Mucosa of descending colon (tissue), 3 donors: ENCODE measurements at regions not wholly inside any gene's neighbourhood (a gene's known extent, or its start where the extent isn't known, plus 50 kb on each side); places are given as distances from the start of the nearest gene placed in this dataset.

Experiments used
- ATAC-seq: fragments of 200-7000 bp; cut with Tn5 transposase; one replicate; pipeline ENCODE4 v1.9.1; 2020; ENCODE audit warnings: mild to moderate bottlenecking, moderate library complexity
- DNase-seq, 3 donors: peaks; one replicate each; pipeline ENCODE4 v3.0.0-alpha.2; 2020
- H3K36me3 ChIP-seq: fragments of 200-600 bp; one replicate; pipeline ENCODE4 v1.8.0; 2021; ENCODE audit warnings: low read depth, mild to moderate bottlenecking
- H3K4me1 ChIP-seq: fragments of 200-600 bp; one replicate; pipeline ENCODE4 v1.8.0; 2021; ENCODE audit warnings: low read depth, mild to moderate bottlenecking
- H3K4me3 ChIP-seq: fragments of 200-600 bp; one replicate; pipeline ENCODE4 v1.8.0; 2021; ENCODE audit warnings: mild to moderate bottlenecking
- H3K9me3 ChIP-seq: fragments of 200-600 bp; one replicate; pipeline ENCODE4 v1.8.0; 2021; ENCODE audit warnings: mild to moderate bottlenecking
- intact Hi-C, 2 donors: fragments of 100-400 bp; cut with DNase I in 1 of 2; cut with micrococcal nuclease in 1 of 2; formaldehyde crosslinking; loops; one replicate each; pipeline versions ENCODE4 v1.11.0 to v1.11.1; 2022; cut with DNase I, micrococcal nuclease
- TF ChIP-seq, protein P1 (sequence below): fragments of 200-600 bp; IDR thresholded peaks from one replicate; pipeline ENCODE4 v1.8.0; 2022; ENCODE audit warnings: antibody characterized with exemption, mild to moderate bottlenecking
- donor health status: DM: no; HTN: no; CAD: no; lungs with moderate emphysema.
- donor health status: DM: no; HTN: no; CAD: no.
- donor health status: DM: no; HTN: yes; CAD: no.

DNA sequence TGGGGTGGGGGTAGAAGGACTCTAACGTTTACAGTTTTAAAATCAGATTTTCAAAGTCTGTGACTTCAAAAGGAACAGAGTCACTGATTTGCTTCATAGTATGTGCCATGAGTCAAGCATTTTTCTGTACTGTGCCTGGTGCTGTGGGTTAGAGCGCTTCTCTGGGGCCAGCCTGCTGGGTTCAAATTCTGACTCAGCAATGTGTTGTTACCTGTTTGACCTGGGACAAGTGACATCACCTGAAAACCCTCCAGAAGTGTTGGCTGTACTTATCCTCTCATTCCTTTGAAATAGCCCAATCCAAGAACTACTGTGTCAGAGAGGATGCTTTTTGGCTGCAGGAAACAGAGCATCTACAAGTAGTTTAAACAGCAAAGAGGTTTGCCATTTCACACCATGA, 101.7 kb downstream of the LSM3 start:
- DNase-seq (no peak), ATAC-seq (no peak)
- Histone ChIP-seq H3K4me3 (no peak overlapping the region), H3K36me3 (no peaks in the 10 kb centered on the region), H3K9me3 (no peaks in the 10 kb centered on the region), H3K4me1 (no peaks in the 10 kb centered on the region)
- TF ChIP-seq, protein P1, sequence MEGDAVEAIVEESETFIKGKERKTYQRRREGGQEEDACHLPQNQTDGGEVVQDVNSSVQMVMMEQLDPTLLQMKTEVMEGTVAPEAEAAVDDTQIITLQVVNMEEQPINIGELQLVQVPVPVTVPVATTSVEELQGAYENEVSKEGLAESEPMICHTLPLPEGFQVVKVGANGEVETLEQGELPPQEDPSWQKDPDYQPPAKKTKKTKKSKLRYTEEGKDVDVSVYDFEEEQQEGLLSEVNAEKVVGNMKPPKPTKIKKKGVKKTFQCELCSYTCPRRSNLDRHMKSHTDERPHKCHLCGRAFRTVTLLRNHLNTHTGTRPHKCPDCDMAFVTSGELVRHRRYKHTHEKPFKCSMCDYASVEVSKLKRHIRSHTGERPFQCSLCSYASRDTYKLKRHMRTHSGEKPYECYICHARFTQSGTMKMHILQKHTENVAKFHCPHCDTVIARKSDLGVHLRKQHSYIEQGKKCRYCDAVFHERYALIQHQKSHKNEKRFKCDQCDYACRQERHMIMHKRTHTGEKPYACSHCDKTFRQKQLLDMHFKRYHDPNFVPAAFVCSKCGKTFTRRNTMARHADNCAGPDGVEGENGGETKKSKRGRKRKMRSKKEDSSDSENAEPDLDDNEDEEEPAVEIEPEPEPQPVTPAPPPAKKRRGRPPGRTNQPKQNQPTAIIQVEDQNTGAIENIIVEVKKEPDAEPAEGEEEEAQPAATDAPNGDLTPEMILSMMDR = no peak
- intact Hi-C loops = no loop called here

DNA sequence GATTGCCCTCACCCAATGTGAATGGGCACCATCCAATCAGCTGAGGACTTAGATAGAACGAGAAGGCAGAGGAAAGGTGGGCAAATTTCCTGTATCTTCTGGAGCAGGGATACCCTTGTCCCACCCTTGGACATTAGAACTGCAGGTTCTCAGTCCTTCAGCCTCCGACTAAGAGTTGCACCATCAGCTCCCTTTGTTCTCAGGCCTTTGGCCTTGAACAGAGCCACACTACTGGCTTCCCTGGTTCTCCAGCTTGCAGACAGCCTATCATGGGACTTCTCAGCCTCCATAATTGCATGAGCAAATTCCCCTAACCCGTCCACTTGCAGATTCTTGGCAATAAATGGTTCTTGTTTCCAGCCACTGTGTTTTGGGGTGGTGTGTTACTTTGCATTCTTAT, 102.4 kb downstream of the LSM3 start:
- H3K36me3 ChIP-seq = no peaks in the 10 kb centered on the region
- no peaks in the 10 kb centered on the region for H3K4me1 ChIP-seq
- H3K4me3 ChIP-seq = no peak overlapping the region
- DNase-seq (no peak), ATAC-seq (no peak)
- intact Hi-C loops = no loop called here
- TF ChIP-seq, protein P1 = no peak
- H3K9me3 ChIP-seq = no peaks in the 10 kb centered on the region

DNA sequence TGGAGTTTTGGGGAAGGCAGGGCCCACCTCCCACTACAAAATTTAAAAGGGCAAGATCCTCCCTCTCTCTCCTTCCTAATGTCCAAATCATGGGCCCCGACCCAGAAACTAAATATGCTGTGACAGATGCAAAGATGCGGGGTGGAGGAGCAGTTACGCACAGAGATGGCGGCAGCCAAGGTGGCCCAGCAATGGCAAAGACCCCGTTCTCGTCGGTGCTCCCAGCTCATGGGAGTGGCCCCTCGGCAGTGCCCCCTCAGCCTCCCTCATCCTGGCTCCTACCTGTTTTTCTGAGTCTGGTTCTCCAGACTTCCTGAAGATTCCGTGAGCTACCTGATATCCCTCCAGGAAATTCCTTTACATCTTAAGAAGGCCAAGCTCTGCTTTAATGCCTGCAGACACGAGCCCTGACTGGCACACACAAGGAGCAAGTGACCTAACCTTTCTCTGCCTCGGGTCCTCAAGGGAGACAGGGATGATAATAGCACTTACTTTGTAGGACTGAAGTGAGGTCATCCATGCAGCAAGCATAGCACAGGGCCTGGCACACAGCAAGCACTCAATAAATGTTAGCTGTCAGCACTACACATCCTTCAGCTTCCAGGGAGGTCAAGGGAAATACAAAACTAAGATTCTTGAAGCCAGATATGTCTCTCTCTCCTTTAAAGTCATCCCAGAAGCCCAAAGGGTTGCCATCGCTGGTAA, 103.5 kb downstream of the LSM3 start:
- Histone ChIP-seq H3K36me3 (no peaks in the 10 kb centered on the region), H3K4me1 (no peaks in the 10 kb centered on the region), H3K4me3 (no peak overlapping the region), H3K9me3 (no peaks in the 10 kb centered on the region)
- DNase-seq (no peak), ATAC-seq (no peak)
- intact Hi-C loops = no loop called here
- TF ChIP-seq, protein P1 = no peak

DNA sequence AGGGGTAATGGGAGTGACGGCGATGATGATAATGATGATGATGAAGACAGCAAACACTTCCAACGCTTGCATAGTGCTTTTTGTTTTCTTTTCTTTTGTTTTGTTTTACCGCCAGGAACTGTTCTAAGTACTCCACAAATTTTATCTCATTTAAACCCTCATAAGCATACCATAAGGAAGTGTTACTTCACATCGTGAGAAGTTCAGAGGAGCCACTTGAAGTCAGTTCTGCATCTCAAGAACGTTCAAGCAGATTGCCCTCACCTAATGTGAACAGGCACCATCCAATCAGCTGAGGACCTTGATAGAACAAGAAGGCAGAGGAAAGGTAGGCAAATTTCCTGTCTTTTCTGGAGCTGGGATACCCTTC, 104.1 kb downstream of the LSM3 start:
- H3K36me3 ChIP-seq = no peaks in the 10 kb centered on the region
- TF ChIP-seq, protein P1 = no peak
- DNase-seq (no peak), ATAC-seq (no peak)
- intact Hi-C loops = no loop called here
- no peak overlapping the region for H3K4me3 ChIP-seq
- H3K9me3 ChIP-seq = no peaks in the 10 kb centered on the region
- no peaks in the 10 kb centered on the region for H3K4me1 ChIP-seq

DNA sequence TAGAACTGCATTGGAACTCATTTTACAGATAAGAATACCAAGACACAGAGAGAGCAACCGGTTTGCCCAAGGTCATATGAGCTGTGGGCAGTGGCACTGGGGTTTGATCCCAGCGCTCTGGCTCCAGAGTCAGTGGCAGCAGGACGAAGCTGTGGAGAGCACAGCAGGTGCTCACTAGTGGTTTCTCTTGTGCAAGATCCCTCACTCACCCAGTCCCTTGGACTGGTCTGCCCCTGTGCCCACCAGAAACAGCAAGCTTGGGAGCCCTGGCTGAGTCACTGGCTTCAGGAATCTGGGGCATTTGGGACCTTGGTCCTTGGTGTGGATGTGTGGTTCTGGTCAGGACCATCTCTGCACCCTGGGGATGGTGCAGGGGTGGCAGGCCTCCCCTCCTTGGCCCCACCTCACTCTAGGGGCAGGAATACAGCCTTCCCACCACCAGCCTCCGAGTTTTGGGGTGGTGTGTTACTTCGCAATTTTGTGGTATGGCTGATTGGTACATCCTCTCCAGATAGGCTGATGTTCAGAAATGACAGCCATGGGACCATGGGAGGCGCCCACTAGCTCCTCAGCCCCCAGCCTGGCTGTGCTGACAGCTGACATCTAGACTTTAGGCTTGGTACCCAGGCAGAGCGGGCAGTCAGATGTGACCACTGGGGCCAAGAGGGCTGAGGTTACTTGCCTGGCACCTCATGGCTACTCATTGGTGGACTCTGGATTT, 104.6 kb downstream of the LSM3 start:
- TF ChIP-seq, protein P1 = no peak
- intact Hi-C loops = no loop called here
- H3K9me3 ChIP-seq = no peaks in the 10 kb centered on the region
- H3K4me1 ChIP-seq = no peaks in the 10 kb centered on the region
- no peak overlapping the region for H3K4me3 ChIP-seq
- no peak for DNase-seq
- H3K36me3 ChIP-seq = no peaks in the 10 kb centered on the region
- no peak for ATAC-seq
